NCI-H526 (cell line): ENCODE measurements at regions not wholly inside any gene's neighbourhood (a gene's known extent, or its start where the extent isn't known, plus 50 kb on each side); places are given as distances from the start of the nearest gene placed in this dataset.
"Not testable (repeated sequence)": the region's sequence is repeated elsewhere in the genome, so short reads cannot be mapped to it uniquely, and the experiment has no call there.

Experiments
- DNase-seq, 2 experiments: peaks; one replicate each; lab custom pipeline; 2025; lab: John Stamatoyannopoulos, UW

DNA sequence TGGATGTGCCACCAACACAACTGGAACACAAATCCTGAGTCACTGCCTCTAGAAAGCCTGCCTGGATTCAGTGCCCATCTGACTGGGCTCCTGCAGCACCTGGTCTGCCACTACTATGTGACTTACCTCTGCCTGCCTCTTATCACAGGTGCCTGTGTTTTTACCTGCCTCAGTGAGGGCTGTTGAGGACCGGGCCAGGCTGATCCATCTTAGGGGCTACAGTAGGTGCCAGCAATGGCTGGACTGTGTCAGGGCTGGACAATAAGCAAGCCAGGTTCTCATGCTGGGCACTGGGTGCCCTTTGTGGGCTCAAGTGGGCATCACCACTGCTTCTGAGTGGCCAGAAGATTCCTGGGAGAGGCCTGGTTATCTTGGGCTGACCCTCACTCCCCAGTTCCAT is 948.6 kb upstream of the TPTE start:
- DNase-seq = not testable (repeated sequence)

DNA sequence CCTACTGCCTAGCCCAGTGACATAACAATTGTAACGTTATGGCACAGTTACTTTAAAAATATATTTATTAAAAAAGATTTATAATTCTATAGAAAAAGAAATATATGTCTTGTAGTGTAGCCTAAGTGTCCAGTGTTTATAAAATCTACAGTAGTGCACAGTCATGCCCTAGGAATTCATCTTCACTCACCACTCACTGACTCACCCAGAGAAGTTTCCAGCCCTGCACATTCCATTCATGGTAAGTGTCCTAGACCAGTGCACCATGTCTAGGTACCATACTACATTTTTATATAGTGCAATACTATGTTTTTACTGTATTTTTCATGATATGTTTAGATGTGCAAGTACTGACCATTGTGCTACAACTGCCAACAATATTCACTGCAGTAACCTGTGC is 947.9 kb upstream of the TPTE start:
- not testable (repeated sequence) for DNase-seq

DNA sequence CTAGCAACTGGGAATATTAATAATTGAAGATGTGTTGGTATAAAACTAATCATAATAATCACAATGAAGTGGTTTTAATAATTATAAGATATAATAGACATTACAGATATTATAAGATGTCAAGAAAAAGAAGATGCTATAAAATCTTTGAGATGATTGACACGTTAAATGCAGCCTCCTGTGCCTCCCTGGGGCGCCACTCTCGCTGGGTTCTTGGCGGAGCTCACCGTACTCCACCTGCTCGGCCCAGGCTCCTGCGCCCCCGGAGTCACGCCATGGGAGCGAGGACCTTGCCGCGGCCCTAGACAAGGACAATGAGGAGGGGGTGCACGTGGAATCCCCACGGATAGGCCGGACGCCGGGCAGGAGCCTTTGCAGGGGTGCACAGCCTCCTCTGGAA is 942.1 kb upstream of the TPTE start:
- DNase-seq = not testable (repeated sequence)

DNA sequence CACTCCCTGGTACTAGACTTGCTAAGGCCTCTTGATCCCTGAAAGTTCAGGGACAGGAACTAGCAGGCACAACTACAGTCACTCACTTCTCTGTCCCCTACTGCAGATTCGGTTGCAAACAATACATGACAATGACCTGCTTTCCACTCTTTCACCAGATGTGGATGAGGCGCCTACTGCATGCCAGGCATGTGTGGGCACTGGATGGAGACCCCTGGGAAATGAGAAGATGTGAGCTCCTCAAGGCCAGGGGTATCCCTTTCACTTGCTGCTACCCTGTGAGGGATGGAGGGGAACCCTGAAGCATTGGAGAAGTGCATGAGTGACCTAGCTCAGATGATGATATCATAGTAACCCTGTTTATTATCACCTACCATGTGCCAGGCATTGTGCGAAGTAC is 933.4 kb upstream of the TPTE start:
- DNase-seq = not testable (repeated sequence)

DNA sequence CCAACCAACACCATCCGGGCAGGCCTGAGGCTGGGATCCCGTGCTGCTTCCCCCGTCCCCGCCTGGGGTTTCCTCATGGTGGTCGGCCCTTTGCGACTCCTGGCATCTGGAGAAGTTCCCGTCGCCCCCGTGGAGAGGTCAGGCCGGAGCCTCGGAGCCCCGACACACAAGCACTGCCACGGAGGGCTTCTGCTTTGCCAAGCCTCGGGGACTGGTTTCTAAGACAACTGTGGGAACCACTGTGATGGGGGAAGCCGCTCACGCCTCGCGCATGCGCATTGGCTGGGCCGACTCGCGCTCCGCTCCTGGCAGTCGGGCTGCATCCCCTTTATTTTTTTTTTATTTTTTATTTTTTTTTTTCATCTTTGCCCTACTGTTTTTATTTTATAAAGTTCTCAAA is 928.8 kb upstream of the TPTE start:
- not testable (repeated sequence) for DNase-seq

DNA sequence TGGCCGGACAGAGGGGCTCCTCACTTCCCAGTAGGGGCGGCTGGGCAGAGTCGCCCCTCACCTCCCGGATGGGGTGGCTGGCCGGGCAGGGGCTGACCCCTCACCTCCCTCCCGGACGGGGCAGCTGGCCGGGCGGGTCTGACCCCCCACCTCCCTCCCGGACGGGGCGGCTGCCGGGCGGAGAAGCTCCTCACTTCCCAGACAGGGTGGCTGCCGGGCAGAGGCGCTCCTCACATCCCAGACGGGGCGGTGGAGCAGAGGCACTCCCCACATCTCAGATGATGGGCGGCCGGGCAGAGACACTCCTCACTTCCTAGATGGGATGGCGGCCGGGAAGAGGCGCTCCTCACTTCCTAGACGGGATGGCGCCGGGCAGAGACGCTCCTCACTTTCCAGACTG is 927.7 kb upstream of the TPTE start:
- DNase-seq = not testable (repeated sequence)

DNA sequence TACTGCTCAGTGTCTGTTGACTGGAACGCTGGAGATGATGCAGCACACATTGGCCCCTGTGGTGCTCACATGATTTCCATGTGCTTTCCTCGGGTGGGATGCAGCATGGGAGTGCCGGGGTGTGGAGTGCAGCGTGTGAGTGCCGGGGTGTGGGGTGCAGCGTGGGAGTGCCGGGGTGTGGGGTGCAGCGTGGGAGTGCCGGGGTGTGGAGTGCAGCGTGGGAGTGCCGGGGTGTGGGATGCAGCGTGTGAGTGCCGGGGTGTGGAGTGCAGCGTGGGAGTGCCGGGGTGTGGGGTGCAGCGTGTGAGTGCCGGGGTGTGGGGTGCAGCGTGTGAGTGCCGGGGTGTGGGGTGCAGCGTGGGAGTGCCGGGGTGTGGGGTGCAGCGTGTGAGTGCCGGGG is 907.4 kb upstream of the TPTE start:
- DNase-seq = not testable (repeated sequence)

DNA sequence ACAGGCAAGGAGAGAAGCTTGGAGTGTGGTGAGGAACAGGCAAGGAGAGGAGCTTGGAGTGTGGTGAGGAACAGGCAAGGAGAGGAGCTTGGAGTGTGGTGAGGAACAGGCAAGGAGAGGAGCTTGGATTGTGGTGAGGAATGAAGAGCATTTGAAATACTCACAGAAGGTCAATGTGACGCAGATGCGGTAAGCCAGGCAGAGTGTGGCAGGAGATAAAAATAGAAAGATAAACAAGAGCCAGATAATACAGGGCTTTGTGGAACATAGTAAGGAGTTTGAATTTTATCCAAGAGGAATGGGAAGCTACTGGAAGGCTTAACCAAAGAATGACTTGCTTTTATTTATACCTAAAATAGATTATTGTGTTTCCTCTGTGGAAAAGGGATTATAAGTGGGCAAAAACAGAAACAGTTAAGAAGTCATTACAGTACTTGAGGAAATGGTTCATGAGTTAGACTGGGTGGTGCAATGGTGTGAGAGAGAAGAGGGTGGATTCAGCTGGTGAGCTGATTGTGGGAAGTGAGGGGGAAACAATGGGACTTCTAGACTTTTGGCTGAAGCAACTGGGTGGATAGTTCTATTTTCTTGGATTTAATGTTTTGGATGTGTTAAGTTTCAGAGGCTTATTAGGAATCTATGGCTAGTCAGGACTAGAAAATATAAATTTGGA is 900.1 kb upstream of the TPTE start:
- not testable (repeated sequence) for DNase-seq

DNA sequence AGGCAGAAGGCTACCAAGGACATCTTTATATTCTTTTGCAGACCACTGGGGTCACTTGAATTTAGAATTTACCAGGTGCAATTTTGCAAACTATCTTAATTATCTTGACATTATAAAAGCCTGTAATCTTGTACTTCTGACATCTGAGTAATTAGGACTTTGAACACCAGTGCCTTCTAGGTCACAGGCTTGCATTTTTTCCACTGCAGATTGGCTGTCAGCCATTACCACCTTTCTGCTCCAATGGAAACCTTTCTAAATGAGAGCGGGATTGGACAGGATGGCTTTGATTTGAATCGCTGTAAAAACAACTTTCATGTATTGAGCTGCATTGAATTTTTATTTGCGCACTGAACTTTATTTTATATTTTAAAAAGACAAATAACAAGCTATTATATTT is 893.3 kb upstream of the TPTE start:
- DNase-seq = not testable (repeated sequence)

DNA sequence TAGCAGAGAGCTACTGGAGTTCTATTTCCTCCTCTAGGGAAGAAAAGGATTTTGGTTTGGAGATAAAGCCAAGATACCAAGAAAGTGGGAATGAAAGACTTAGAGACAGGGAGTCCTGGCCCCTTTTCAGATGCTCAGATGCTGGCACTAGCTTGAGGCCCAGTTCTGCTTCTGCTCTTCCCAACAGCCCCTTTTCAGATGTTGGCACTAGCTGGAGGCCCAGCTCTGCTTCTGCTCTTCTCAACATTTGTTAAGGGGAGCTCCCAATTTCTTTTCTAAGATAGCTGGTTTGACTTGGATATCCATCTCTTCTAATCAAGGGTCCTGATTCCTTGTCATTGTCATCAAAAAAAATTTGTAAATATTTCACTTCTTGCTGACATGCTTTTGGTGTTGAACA is 874.0 kb upstream of the TPTE start:
- DNase-seq = not testable (repeated sequence)

DNA sequence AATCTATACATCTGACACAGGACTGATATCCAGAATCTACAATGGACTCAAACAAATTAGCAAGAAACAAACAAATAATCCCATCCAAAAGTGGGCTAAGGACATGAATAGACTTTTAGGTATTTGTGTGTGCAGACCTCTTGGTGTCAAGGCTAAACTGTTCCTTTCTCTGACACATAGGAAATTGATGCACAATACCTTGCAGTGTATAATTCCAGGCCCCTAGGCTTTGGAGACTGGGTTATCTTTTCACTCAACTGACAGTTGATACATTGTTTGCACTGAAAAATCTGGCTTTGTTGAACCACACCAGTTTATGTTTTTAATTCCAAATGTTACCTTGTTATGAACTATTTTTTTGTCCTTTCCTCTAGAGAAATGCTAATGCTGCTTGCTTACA is 873.1 kb upstream of the TPTE start:
- DNase-seq = not testable (repeated sequence)

DNA sequence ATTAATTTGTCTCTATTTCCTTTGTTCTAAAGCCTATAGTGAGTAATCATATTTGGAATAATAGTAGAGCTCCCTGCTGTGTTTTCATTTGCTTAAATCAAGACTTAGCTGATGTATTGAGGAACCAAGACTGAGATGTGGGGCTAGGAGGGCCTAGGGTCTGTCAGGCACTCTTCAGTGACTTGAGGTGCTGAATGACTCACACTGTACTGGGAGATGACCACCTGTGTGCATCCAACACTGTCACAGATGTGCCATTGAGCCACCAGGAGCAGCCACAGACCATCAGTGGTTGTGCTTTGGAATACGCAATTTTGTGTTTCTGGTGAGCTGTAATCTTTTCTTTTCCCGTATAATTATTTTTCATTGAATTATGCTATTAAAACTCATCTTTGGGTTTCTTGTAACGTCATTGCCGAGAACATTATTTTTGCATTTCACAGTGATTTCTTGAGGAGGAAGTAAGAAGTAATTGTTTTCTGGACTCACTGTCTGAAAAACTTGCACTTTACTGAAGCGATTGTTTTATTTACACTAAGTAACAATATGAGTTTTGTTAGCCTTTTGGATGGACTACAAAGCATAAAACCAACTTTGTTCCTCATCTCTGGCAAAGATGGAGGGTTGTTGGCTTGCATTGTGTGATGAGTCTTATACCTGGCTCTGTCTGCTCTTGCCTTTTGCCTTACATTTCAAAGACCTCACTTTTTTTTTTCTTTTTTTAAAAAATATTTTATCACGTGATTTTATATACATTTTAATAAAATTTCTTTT is 872.2 kb upstream of the TPTE start:
- not testable (repeated sequence) for DNase-seq

DNA sequence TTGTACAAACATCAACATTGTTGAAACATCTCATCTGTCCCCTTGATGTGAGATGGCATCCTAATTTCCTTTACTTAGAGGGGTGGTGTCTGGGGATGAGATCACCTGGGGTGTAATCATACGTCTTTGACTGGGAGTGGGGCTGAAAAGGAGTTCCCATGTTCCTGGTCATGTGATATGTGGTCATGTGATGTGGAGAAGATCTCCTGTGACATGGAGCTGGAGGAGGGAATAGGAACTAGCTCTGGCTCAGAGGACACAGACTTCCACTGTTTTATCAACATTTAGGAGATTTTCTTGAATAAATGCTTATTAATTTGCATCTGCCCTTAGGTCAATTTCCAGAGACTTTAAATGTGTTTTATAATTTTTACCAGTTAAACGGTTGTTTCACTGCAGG is 868.6 kb upstream of the TPTE start:
- not testable (repeated sequence) for DNase-seq

DNA sequence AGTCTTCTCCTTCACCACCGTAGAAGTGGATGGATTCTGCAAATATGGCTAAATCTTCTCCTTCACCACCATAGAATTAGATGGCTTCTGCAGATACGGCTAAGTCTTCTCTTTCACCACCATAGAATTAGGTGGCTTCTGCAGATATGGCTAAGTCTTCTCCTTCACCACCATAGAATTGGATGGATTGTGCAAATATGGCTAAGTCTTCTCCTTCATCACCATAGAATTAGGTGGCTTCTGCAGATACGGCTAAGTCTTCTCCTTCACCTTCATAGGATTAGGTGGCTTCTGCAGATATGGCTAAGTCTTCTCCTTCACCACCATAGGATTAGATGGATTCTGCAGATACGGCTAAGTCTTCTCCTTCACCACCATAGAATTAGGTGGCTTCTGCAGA is 866.2 kb upstream of the TPTE start:
- DNase-seq = not testable (repeated sequence)

DNA sequence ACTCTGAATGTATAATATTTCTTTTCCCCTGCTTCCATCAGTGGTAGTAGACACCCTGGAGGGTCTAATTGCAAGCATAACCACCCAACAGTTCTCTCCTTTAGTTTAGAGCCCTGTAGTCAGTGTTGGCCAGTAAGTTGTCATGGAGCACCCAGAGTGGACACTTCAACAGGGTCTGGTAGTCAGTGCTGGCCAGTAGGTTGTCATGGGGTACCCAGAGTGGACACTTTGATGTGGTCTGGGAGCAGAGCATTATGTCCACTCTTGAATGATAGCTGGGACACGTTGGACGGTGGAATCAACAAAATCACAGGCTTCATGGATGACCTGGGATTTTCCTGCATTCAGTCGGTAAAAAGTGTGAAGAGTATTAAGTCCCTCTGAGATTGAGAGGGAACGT is 864.9 kb upstream of the TPTE start:
- not testable (repeated sequence) for DNase-seq

DNA sequence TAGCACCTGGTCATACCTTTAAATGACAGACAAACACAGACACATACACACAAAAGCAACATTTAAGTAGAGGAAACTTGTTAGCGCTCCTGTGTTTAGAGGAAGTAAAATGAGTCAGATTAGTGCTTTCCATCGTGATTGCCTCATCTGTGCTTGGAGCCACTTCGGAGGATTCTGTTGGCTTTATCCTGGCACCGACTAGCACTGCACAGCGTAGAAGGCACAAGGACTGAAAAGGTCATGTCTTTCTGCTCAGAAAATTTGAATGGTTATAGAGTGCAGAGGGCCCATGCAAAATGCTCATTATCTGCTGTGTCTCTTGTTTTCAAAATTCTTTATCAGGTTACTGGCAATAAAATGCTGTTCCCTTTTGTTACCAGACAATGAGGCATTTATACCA is 863.6 kb upstream of the TPTE start:
- not testable (repeated sequence) for DNase-seq

DNA sequence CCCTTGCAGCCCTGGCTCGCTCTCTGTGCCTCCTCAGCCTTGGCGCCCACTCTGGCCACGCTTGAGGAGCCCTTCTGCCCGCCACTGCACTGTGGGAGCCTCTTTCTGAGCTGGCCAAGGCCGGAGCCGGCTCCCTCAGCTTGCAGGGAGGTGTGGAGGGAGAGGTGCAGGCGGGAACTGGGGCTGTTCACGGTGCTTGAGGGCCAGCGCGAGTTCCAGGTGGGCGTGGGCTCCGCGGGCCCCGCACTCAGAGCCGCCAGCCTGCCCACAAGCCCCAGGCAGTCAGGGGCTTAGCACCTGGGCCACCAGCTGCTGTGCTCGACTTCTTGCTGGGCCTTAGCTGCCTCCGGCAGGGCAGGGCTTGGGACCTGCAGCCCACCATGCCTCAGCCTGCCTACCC is 861.5 kb upstream of the TPTE start:
- DNase-seq = not testable (repeated sequence)

DNA sequence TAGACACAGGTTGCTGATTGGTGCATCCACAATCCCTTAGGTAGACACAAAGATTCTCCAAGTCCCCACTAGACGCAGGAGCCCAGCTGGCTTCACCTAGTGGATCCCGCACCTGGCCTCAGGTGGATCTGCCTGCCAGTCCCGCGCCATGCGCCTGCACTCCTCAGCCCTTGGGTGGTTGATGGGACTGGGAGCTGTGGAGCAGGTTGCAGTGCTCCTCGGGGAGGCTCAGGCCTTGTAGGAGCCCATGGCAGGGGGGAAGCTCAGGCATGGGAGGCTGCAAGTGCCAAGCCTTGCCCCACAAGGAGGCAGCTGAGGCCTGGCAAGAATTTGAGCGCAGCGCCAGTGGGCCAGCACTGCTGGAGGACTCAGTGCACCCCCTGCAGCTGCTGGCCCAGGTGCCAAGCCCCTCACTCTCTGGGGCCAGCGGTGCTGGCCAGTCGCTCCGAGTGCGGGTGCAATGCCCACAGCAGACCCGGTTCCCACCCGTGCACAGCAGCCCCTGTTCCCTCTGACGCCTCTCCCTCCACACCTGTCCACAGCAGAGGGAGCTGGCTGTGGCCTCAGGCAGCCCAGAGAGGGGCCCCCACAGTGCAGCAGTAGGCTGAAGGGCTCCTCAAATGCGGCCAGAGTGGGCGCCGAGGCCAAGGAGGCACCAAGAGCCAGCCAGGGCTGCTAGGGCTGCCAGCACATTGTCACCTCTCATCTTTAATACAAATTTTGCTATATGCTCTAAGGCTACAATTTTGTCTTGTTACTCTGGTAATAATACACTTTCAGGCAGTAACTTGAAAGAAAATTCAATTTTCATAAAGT is 857.3 kb upstream of the TPTE start:
- not testable (repeated sequence) for DNase-seq

DNA sequence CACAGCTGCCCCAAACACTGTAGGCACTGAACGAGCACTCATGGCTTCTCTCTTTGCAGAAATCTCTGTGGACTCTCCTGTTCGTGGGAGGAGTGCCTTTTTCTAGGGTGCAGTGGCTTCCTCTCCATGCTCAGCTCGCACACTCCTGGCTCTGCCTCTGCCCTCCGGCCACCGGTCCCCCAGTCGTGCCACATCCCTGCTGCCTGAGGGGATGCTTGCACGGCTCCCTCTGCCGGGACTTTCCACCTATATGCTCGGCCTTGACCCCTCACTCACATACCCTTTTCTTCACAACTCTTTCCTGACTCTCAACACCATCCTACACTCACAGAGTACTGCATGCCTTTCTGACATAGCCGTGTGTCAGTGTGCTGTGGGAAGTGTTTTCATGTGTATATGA is 845.6 kb upstream of the TPTE start:
- not testable (repeated sequence) for DNase-seq

DNA sequence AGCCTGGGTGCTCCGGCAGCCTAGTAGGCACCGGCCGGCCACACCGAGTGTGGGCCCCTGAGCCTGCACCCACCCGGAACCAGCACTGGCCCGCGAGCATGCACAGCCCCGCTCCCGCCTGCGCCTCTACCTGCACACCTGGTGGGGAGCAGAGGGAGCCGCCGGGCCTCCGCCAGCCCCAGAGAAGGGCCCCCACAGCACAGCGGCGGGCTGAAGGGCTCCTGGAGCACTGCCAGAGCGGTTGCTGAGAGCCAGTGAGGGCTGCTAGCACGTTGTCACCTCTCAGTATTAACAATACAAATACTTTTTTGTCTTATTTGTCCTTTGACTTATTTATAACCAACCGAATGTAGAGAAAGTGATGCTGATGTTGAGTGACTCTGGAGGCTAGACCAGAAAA is 842.4 kb upstream of the TPTE start:
- not testable (repeated sequence) for DNase-seq

DNA sequence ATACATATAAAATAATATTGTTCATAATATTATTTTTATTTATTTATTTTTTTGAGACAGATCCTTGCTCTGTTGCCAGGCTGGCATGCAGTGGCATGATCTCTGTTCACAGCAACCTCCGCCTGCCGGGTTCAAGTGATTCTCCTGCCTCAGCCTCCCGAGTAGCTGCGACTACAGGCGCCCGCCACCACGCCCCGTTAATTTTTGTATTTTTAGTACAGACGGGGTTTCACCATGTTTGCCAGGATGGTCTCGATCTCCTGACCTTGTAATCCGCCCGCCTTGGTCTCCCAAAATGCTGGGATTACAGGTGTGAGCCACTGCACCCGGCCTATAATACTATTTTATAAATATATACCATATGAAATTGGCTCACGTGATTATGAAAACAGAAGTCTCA is 832.4 kb upstream of the TPTE start:
- not testable (repeated sequence) for DNase-seq

DNA sequence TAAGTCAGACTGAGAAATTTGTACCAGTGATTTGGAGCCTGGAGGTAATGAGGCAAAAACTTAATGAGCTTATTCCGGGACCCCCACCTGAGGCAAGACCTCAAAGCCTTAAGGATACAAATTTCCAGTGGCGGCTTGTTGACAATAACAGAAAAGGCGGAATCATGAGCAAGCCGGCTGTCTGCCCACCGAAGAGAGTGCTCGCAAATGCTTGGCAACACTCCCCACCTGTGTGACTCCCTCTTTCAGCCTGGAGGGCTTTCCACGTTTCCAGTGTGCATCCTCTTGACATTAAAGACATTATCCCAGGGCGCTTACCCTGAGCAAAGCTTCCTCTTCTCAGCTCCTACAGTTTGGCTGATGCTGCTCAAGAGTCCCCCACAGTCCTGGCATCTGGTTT is 830.4 kb upstream of the TPTE start:
- DNase-seq = not testable (repeated sequence)

DNA sequence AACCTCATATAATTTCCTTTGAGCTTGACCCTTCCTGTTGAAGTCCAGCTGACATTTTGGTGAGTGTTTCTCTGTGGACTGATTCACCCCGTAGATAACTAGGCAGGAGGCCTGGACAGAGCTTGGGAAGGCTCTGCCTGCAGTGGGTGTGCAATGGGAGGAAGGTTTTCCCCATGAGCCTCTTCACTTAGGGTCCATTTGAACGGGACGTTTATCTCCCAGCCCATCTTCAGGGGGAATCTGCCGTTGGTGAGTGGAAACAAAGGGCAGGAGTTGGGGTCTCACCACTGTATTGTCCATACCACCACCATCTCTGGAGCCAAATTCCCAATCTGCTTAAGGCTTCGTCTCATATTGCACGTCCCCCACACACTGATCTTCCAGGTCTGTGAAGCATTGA is 825.6 kb upstream of the TPTE start:
- not testable (repeated sequence) for DNase-seq
